ENCODE measurements at regions not wholly inside any gene's neighbourhood (a gene's known extent, or its start where the extent isn't known, plus 50 kb on each side); places are given as distances from the start of the nearest gene placed in this dataset.

DNA sequence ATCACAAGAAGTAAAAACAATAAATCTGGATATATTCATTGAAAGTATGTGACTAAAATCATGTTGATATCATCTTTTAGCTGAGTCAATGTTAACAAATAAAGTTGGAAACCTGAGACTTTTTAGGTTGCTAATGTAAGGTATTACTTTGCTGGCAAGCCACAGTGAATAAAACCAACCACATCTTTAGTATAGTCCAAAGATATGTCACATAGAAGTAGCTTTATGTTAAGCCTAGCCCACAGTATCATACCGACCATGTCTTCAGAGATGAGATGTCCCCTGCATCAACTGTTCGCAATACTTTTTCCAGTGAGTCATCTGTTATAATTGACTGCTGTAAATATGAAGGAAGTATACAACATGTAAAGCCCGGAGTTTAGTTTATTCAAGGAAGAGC, 107.6 kb upstream of the MCHR2 start:
- Histone ChIP-seq H3K9me3 (ENCODE audit: low read length) (no peaks in the 10 kb centered on the region), H3K27me3 (ENCODE audit: insufficient read depth, low read length) (no peaks in the 10 kb centered on the region), H3K36me3 (ENCODE audit: insufficient read depth, low read length) (no peaks in the 10 kb centered on the region), H3K4me1 (ENCODE audit: insufficient read depth, low read length) (no peaks in the 10 kb centered on the region), H3K4me3 (ENCODE audit: low read length) (no peak overlapping the region), H2AFZ (ENCODE audit: low read depth, low read length) (no peak overlapping the region)

DNA sequence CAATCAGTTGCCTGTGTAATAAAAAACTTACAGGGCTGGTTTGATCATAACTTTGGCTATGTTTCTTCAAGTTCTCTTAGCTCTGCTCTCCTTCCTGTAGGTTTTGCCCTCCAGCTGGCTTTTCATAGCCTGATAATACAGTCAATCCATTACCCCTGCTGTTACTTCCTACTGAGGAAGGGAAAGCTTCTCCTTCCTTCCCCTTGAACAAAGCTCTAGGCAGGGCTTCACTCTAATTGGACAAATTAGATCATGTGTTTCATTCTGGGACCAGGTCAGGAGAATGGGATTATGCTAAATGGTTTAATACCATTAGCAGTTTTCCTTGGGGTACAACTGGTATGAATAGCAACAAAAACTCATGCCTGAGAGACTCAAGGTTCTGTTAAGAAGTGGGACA, 106.8 kb upstream of the MCHR2 start:
- H3K4me3 ChIP-seq (ENCODE audit: low read length), result no peak overlapping the region
- H2AFZ ChIP-seq (ENCODE audit: low read depth, low read length), result no peak overlapping the region
- no peaks in the 10 kb centered on the region for H3K36me3 ChIP-seq (ENCODE audit: insufficient read depth, low read length)
- no peaks in the 10 kb centered on the region for H3K4me1 ChIP-seq (ENCODE audit: insufficient read depth, low read length)
- no peaks in the 10 kb centered on the region for H3K27me3 ChIP-seq (ENCODE audit: insufficient read depth, low read length)
- H3K9me3 ChIP-seq (ENCODE audit: low read length), result no peaks in the 10 kb centered on the region

DNA sequence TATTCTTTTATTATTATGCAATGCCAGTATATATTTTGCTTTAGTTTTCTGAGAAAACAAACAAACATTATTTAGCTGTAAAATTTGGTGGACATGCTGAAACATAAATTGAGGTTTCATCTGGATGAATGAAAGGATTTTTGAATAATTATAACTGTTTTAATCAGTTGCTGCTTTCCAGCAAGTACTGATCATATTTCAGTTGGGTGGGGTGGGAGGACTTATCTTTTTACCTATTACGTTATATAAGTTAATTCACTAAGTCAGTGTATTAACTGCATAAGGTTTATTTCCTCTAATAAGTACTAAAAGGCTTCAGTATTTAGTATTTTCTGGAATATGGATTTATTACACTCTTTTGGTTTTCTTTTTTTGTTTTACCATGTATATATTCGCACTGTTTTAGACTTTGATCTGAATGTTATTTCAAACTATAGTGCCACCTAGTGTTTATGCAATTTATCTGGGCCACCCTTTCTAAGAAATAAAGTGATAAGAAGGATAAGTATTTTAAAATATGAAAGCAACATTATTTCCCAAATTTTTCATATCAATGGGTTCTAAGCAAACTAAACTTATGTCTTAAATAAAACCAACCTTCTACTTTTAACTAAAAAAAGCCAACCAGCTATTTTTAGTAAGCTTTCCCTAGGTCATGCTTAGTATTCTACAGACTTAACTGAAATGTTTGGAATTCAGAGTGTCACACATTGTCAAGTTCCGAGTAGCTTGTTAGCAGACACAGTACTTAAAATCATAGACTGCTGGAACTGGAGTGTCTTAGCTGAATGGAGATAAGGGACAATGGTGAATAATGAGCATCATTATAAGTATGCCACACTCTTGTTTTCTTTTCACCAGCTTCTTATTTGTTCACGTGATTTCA, 105.4 kb upstream of the MCHR2 start:
- H2AFZ ChIP-seq (ENCODE audit: low read depth, low read length), result no peak overlapping the region
- H3K36me3 ChIP-seq (ENCODE audit: insufficient read depth, low read length), result no peaks in the 10 kb centered on the region
- H3K9me3 ChIP-seq (ENCODE audit: low read length), result no peaks in the 10 kb centered on the region
- H3K4me3 ChIP-seq (ENCODE audit: low read length), result no peak overlapping the region
- H3K27me3 ChIP-seq (ENCODE audit: insufficient read depth, low read length), result no peaks in the 10 kb centered on the region
- no peaks in the 10 kb centered on the region for H3K4me1 ChIP-seq (ENCODE audit: insufficient read depth, low read length)

DNA sequence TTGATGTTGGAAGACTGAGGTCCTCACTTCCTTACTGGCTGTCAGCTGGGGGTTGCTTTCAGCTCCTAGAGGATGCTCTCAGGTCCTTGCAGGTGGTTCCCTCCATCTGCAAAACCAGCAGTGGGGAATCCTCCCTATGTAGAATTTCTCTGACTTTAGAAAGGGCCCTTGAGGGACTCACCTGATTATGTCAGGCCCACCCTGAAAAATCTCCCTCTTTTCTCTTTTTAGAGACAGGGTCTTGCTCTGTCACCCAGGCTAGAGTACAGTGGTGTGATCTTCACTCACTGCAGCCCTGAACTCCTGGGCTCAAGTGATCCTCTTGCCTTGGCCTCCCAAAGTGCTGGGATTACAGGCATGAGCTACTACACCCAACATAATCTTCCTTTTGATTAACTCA, 102.9 kb upstream of the MCHR2 start:
- H3K27me3 ChIP-seq (ENCODE audit: insufficient read depth, low read length), result no peaks in the 10 kb centered on the region
- H3K4me1 ChIP-seq (ENCODE audit: insufficient read depth, low read length), result no peaks in the 10 kb centered on the region
- no peaks in the 10 kb centered on the region for H3K9me3 ChIP-seq (ENCODE audit: low read length)
- no peaks in the 10 kb centered on the region for H3K36me3 ChIP-seq (ENCODE audit: insufficient read depth, low read length)
- H3K4me3 ChIP-seq (ENCODE audit: low read length), result no peak overlapping the region
- no peak overlapping the region for H2AFZ ChIP-seq (ENCODE audit: low read depth, low read length)

DNA sequence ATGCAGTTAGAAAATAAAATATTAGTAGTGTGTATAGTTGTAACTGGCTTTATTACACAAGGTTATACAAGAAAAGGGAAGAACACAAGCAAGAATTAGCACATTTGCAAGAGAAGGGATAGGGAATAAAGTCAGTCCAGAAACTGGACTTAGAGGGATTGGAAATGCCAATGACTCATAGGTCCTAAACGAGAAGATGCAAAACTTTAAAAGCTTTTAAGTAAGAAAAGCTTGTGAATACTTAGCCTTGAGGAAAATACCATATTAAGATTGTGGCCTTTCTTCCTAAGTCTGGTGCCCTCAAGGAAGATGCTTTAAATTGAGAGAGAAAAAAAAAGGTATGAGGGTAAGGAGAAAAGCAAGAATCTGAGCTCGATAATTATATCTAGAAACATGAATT, 102.3 kb upstream of the MCHR2 start:
- Histone ChIP-seq H3K9me3 (ENCODE audit: low read length) (no peaks in the 10 kb centered on the region), H3K4me3 (ENCODE audit: low read length) (no peak overlapping the region), H3K27me3 (ENCODE audit: insufficient read depth, low read length) (no peaks in the 10 kb centered on the region), H3K36me3 (ENCODE audit: insufficient read depth, low read length) (no peaks in the 10 kb centered on the region), H3K4me1 (ENCODE audit: insufficient read depth, low read length) (no peaks in the 10 kb centered on the region), H2AFZ (ENCODE audit: low read depth, low read length) (no peak overlapping the region)

DNA sequence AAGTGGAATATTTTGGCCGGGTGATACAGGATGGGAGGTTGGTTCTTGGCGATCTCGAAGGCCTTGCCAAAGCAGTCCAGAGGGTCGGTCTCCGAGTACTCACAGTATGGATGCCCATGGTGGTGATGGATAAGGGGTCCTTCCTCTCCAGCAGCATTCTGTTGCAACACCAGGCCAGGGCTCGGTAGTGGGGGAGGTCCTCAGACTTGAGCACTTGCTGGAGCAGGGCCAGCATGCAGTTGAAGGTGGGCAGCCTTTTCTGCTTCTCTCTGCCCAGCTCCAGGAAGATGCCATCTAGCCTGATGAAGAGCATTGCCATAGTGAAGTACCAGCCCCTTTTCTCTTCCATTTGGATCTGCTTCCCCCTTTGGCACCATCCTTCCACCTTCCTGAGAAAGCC, 99.4 kb upstream of the MCHR2 start:
- Histone ChIP-seq H3K36me3 (ENCODE audit: insufficient read depth, low read length) (no peaks in the 10 kb centered on the region), H3K27me3 (ENCODE audit: insufficient read depth, low read length) (no peaks in the 10 kb centered on the region), H3K4me3 (ENCODE audit: low read length) (no peak overlapping the region), H3K9me3 (ENCODE audit: low read length) (no peaks in the 10 kb centered on the region), H3K4me1 (ENCODE audit: insufficient read depth, low read length) (no peaks in the 10 kb centered on the region), H2AFZ (ENCODE audit: low read depth, low read length) (no peak overlapping the region)

DNA sequence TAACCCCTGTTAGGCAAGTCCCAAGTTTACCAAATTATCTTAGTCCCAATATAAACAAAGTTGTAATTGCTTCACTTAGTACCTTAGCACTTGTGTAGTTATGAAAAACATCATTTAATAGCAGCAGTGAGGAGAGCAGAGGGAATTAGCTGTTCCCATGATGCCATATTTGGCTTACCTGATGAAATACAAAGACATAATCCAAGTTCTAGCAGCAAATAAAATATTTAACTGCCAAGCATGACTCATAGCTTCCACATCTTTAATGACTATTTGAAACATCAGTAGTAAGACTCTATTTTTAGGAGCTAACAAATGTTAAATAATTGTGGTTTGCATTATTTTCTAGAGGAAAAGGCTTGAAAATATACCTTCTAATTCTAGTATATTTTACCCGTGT, 94.0 kb upstream of the MCHR2 start:
- Histone ChIP-seq H3K27me3 (ENCODE audit: insufficient read depth, low read length) (no peaks in the 10 kb centered on the region), H3K4me3 (ENCODE audit: low read length) (no peak overlapping the region), H3K9me3 (ENCODE audit: low read length) (no peaks in the 10 kb centered on the region), H3K36me3 (ENCODE audit: insufficient read depth, low read length) (no peaks in the 10 kb centered on the region), H3K4me1 (ENCODE audit: insufficient read depth, low read length) (no peaks in the 10 kb centered on the region), H2AFZ (ENCODE audit: low read depth, low read length) (no peak overlapping the region)

DNA sequence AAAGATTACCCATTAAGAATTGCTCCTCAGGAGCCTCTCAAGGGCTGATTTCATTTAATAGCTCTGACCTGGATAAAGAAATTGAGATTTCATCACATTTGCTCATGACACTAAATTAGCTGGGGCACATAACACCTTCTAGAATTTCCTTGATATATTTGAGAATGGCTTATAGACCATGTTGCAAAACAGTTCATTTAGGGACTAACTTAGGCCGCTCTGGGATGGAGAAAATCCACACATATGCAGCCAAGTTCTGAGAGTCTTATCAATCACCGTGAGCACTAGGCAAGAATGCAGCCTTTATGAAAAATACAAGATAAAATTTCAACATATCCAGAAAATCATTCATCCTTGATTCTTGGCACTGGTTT, 91.0 kb upstream of the MCHR2 start:
- Histone ChIP-seq H3K27me3 (ENCODE audit: insufficient read depth, low read length) (no peaks in the 10 kb centered on the region), H3K4me1 (ENCODE audit: insufficient read depth, low read length) (no peaks in the 10 kb centered on the region), H3K9me3 (ENCODE audit: low read length) (no peaks in the 10 kb centered on the region), H3K36me3 (ENCODE audit: insufficient read depth, low read length) (no peaks in the 10 kb centered on the region), H2AFZ (ENCODE audit: low read depth, low read length) (no peak overlapping the region), H3K4me3 (ENCODE audit: low read length) (no peak overlapping the region)

DNA sequence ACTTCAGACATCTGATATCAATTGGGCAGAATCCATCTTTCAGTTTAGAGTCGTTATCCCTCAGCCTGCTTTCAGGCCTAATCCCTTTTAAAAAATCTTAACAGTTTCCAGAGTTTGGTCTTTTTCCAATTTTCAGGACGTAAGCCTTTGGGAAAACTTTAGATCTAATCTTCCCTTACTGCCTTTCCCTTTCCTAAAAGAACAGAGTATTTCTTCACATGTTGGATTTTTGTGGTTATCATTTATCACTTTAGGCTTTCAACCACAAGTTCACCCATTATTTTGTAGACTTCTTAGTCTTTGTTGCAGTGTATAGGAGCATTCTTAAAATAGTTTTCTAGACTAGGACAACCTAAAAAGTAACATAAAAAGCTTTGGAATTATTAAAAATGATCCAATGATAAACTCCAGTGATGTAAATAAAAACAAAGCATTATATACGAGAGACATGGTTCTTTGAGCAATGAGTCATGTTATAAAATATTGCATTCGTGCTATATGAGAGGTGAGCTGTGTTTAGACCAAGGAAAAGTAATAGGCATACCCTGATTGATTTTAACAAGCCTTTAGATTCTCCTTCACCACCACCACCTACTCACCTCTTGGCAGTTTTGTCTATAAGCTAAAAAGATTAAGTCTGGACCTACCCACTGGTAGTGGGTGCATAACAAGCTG, 90.4 kb upstream of the MCHR2 start:
- H3K36me3 ChIP-seq (ENCODE audit: insufficient read depth, low read length), result no peaks in the 10 kb centered on the region
- no peaks in the 10 kb centered on the region for H3K9me3 ChIP-seq (ENCODE audit: low read length)
- no peaks in the 10 kb centered on the region for H3K4me1 ChIP-seq (ENCODE audit: insufficient read depth, low read length)
- no peak overlapping the region for H2AFZ ChIP-seq (ENCODE audit: low read depth, low read length)
- H3K4me3 ChIP-seq (ENCODE audit: low read length), result no peak overlapping the region
- no peaks in the 10 kb centered on the region for H3K27me3 ChIP-seq (ENCODE audit: insufficient read depth, low read length)

DNA sequence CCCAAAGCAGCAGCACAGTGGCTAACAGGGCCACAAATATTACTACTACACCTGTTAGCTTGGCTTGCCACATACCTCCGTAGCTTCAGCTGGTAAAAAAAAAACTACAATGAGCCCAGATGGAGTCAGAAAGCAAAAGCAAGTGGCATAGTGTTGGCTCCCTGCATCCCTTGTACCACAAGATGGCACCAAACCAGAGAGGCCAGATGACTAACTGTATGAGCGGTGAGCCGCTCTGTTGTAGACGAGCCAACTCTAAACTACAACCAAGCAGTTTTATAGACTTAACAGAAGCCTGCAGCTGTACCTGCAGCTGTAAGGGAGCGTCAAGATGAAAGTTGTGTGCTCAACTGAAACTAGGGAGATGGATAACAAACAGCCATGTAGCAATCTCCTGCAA, 84.5 kb upstream of the MCHR2 start:
- no peaks in the 10 kb centered on the region for H3K4me1 ChIP-seq (ENCODE audit: insufficient read depth, low read length)
- no peaks in the 10 kb centered on the region for H3K36me3 ChIP-seq (ENCODE audit: insufficient read depth, low read length)
- H3K27me3 ChIP-seq (ENCODE audit: insufficient read depth, low read length), result no peaks in the 10 kb centered on the region
- no peaks in the 10 kb centered on the region for H3K9me3 ChIP-seq (ENCODE audit: low read length)
- H3K4me3 ChIP-seq (ENCODE audit: low read length), result no peak overlapping the region
- H2AFZ ChIP-seq (ENCODE audit: low read depth, low read length), result no peak overlapping the region

DNA sequence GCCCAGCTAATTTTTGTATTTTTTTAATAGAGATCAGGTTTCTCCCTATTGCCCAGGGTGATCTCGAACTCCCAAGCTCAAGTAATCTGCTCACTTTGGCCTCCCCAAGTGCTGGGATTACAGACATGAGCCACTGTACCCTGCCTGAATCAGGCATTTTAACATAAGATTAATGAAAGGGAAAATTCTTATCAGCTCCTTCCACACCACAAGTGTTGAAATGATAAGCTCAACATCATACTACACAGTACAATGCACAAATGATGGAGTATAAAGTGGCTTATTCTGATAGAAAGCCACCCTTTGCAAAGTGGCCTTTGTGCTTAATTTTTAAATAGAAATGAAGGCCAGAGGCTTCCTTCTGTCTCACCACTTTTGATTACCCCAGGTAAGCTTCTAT, 71.3 kb upstream of the MCHR2 start:
- Histone ChIP-seq H3K27me3 (ENCODE audit: insufficient read depth, low read length) (no peaks in the 10 kb centered on the region), H3K36me3 (ENCODE audit: insufficient read depth, low read length) (no peaks in the 10 kb centered on the region), H3K4me3 (ENCODE audit: low read length) (no peak overlapping the region), H3K9me3 (ENCODE audit: low read length) (no peaks in the 10 kb centered on the region), H2AFZ (ENCODE audit: low read depth, low read length) (no peak overlapping the region), H3K4me1 (ENCODE audit: insufficient read depth, low read length) (no peaks in the 10 kb centered on the region)

DNA sequence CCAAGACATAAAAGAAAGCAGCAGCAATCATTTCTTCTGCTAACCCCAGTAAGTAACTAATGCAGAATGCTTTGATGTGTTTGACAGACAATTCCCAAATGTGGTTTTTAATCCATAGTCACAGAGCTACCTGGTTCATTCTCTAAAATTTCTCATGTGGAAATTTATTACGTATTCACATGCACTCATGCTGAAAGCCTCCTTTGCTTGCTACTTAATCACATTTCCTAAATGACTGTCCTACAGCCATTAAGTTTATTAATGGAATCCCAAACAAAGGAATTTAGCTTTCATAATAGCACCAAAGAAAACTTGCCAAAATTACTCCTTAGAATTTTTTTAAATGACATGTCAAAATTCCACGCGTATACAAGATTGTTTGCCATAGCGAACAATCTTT, 68.6 kb upstream of the MCHR2 start:
- Histone ChIP-seq H3K9me3 (ENCODE audit: low read length) (no peaks in the 10 kb centered on the region), H3K4me1 (ENCODE audit: insufficient read depth, low read length) (no peaks in the 10 kb centered on the region)

DNA sequence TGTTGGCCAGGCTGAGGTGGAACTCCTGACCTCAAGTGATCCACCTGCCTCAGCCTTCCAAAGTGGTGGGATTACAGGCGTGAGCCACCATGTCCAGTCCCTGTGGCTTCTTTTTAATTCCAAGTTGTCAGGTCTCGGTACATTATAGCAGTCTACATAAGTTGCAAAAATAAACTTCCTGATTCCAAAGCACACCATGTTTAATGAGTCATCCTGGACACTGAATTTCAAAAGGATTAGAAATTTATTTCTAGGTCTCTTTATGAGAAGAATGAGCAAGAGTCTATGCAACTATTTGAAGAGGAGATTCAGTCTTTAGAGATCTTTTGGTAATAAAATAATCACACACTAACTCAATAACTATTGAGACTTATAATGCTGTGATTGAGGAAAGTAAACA, 63.9 kb upstream of the MCHR2 start:
- Histone ChIP-seq H3K36me3 (ENCODE audit: insufficient read depth, low read length) (no peaks in the 10 kb centered on the region), H3K9me3 (ENCODE audit: low read length) (no peaks in the 10 kb centered on the region), H3K27me3 (ENCODE audit: insufficient read depth, low read length) (no peaks in the 10 kb centered on the region), H2AFZ (ENCODE audit: low read depth, low read length) (no peak overlapping the region), H3K4me3 (ENCODE audit: low read length) (no peak overlapping the region), H3K4me1 (ENCODE audit: insufficient read depth, low read length) (no peaks in the 10 kb centered on the region)

More for the DNA sequence above, 68.6 kb upstream of the MCHR2 start:
- Histone ChIP-seq H3K27me3 (ENCODE audit: insufficient read depth, low read length) (no peaks in the 10 kb centered on the region), H2AFZ (ENCODE audit: low read depth, low read length) (no peak overlapping the region), H3K4me3 (ENCODE audit: low read length) (no peak overlapping the region), H3K36me3 (ENCODE audit: insufficient read depth, low read length) (no peaks in the 10 kb centered on the region)
